Mesothelial cell of epicardium (in vitro differentiated cells): ENCODE measurements at regions not wholly inside any gene's neighbourhood (a gene's known extent, or its start where the extent isn't known, plus 50 kb on each side); places are given as distances from the start of the nearest gene placed in this dataset.

ENCODE experiments used
- DNase-seq, 2 experiments: peaks; one replicate each; pipeline ENCODE4 v3.0.0; 2021; ENCODE audit warnings: low spot score in 2 of 2; ENCODE audit not compliant: unreplicated experiment in 2 of 2
- H3K27ac Mint-ChIP-seq: 2 replicates; pipeline ENCODE4 v1.8.0; 2021; ENCODE audit warnings: mixed read lengths
- H3K27me3 Mint-ChIP-seq: 2 replicates; pipeline ENCODE4 v1.8.0; 2021; ENCODE audit warnings: low read depth, mixed read lengths
- H3K36me3 Mint-ChIP-seq: 2 replicates; pipeline ENCODE4 v1.8.0; 2021; ENCODE audit warnings: mixed read lengths
- H3K4me1 Mint-ChIP-seq: 2 replicates; pipeline ENCODE4 v1.8.0; 2021; ENCODE audit warnings: mixed read lengths
- H3K4me3 Mint-ChIP-seq: 2 replicates; pipeline ENCODE4 v1.8.0; 2021; ENCODE audit warnings: mild to moderate bottlenecking, moderate library complexity, mixed read lengths
- H3K9me3 Mint-ChIP-seq: 2 replicates; pipeline ENCODE4 v1.8.0; 2021; ENCODE audit warnings: mixed read lengths
- CTCF ChIP-seq: fragments of 200-600 bp; sonication (generic); IDR thresholded peaks from one replicate; pipeline ENCODE4 v1.5.0; 2021; ENCODE audit warnings: antibody characterized with exemption; ENCODE audit not compliant: unreplicated experiment

DNA sequence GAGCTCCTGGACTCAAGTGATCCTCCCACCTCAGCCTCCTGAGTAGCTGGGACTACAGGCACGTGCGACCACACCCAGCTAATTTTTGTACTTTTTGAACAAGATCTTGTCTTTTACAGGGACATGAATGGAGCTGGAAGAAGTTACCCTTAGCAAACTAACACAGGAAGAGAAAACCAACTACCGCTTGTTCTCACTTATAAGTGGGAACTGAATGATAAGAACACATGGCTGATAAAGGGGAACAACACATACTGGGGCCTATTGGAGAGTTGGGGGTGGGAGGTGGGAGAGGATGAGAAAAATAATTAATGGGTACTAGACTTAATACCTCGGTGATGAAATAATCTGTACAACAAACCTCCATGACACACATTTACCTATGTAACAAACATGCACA lies 70.9 kb upstream of the INHBA start:
- H3K27ac Mint-ChIP-seq: no peak overlapping the region

GRCh38 chr7:41771717-41772116 lies 68.8 kb upstream of the INHBA start:
- Mint-ChIP-seq H3K27me3 (no peaks in the 10 kb centered on the region), H3K27ac (no peak overlapping the region), H3K36me3 (peaks cover 1% of the 10 kb centered on the region), H3K4me1 (peaks cover 3% of the 10 kb centered on the region), H3K4me3 (no peak overlapping the region), H3K9me3 (peaks cover 13% of the 10 kb centered on the region)
- TF ChIP-seq CTCF: no peak
- DNase-seq: no peak

More for the DNA sequence above, 70.9 kb upstream of the INHBA start:
- peaks cover 1% of the 10 kb centered on the region for H3K36me3 Mint-ChIP-seq
- no peaks in the 10 kb centered on the region for H3K4me1 Mint-ChIP-seq
- H3K27me3 Mint-ChIP-seq: no peaks in the 10 kb centered on the region
- TF ChIP-seq CTCF: no peak
- no peak overlapping the region for H3K4me3 Mint-ChIP-seq
- peaks cover 15% of the 10 kb centered on the region for H3K9me3 Mint-ChIP-seq
- DNase-seq: no peak

DNA sequence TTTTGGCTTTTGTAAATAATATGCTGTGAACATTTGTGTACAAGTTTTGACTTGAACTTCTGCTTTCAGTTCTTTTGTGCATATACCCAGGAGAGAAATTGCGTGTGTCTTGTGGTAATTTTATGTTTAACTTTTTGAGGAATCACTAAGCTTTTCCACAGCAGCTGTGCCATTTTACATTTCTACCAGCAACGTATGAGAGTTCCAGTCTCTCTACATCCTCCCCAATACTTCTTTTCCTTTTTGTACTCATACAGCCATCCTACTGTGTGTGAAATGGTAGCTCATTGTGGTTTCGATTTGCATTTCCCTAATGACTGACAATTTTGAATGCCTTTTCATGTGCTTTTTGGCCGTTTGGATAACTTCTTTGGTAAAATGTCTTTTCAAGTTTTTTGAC lies 66.3 kb upstream of the INHBA start:
- Mint-ChIP-seq H3K9me3 (peaks cover 22% of the 10 kb centered on the region), H3K27ac (no peak overlapping the region), H3K4me3 (no peak overlapping the region), H3K27me3 (no peaks in the 10 kb centered on the region), H3K4me1 (peaks cover 3% of the 10 kb centered on the region), H3K36me3 (peaks cover 1% of the 10 kb centered on the region)
- DNase-seq: no peak
- no peak for TF ChIP-seq CTCF

DNA sequence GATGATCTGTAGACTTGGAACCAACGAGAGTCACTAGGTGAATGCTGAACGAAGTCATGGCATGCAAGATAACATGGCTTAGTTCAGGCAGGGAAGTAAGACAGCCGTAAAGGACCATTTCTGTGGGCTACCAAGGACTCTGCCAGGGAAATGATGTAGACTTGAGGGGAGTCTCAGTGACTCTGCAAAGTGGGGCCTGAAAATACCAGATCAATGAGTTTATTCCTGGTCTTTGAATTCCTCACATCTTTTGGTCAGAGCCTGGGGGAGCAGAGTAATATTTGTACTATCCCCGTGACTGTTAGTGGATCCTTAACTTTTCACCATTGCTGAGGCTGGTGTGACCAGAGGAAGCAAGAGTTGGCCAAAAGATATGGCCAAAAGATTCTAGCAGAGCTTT lies 60.7 kb upstream of the INHBA start:
- peaks cover 42% of the 10 kb centered on the region for H3K9me3 Mint-ChIP-seq

DNA sequence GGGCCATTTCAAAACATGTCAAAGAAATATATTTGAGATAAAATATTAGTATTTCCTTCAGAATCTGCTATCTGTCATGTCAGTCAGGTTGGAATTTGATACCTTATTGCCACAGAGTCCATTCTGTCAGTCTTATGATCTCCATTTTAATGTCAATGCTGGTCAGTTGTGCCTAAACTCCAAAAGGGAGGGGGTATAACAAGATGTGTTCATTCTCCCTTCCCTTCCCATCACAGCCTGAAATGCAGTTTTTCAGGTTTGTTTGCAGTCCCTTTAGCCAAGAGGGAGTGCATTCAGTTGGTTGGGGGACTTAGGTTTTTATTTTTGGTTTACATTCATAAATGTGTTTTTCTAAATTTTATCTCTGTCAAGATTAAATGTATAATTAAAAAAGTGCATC lies 59.8 kb upstream of the INHBA start:
- H3K4me1 Mint-ChIP-seq: peaks cover 3% of the 10 kb centered on the region
- no peaks in the 10 kb centered on the region for H3K27me3 Mint-ChIP-seq
- H3K36me3 Mint-ChIP-seq: peaks cover 4% of the 10 kb centered on the region
- no peak for DNase-seq
- TF ChIP-seq CTCF: no peak
- H3K27ac Mint-ChIP-seq: no peak overlapping the region
- H3K9me3 Mint-ChIP-seq: peaks cover 48% of the 10 kb centered on the region
- no peak overlapping the region for H3K4me3 Mint-ChIP-seq

More for the DNA sequence above, 60.7 kb upstream of the INHBA start:
- H3K4me3 Mint-ChIP-seq: no peak overlapping the region
- TF ChIP-seq CTCF: no peak
- peaks cover 3% of the 10 kb centered on the region for H3K4me1 Mint-ChIP-seq
- H3K27me3 Mint-ChIP-seq: no peaks in the 10 kb centered on the region
- no peak overlapping the region for H3K27ac Mint-ChIP-seq
- peaks cover 2% of the 10 kb centered on the region for H3K36me3 Mint-ChIP-seq
- no peak for DNase-seq

DNA sequence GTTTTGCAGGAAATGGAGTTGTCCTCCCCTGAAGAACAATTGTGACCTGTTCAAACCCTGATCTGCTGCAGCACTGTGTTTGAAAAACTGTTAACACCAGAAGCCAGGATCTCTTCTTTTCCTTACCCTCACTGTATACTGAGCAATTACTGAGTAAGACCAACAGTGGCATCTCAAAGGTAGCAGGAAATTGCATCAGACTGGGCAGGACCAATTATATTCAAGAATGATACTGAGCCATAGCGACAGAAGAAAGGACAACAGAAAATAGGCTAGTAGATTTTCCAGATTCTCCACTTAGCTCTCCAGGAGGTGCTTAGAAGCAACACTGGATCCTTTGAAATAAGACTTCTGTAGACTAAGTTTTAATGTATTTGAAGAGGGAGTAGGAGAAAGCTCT lies 57.4 kb upstream of the INHBA start:
- no peak for TF ChIP-seq CTCF
- no peak overlapping the region for H3K4me3 Mint-ChIP-seq
- no peaks in the 10 kb centered on the region for H3K27me3 Mint-ChIP-seq
- no peak for DNase-seq
- H3K9me3 Mint-ChIP-seq: peaks cover 59% of the 10 kb centered on the region
- no peak overlapping the region for H3K27ac Mint-ChIP-seq
- no peaks in the 10 kb centered on the region for H3K4me1 Mint-ChIP-seq
- H3K36me3 Mint-ChIP-seq: peaks cover 9% of the 10 kb centered on the region
